Panc1 (cell line): ENCODE measurements at regions not wholly inside any gene's neighbourhood (a gene's known extent, or its start where the extent isn't known, plus 50 kb on each side); places are given as distances from the start of the nearest gene placed in this dataset.

Experiments used
- ATAC-seq: fragments of 200-7000 bp; cut with Tn5 transposase; 2 replicates; pipeline ENCODE4 v1.9.1; 2020; ENCODE audit warnings: mild to moderate bottlenecking, moderate library complexity
- BruUV-seq: library from RNA; stranded (reverse); fragments of 400-500 nt; replicated peaks from 2 replicates; lab custom pipeline; 2021; lab: Mats Ljungman, UMichigan
- CTCF ChIA-PET: fragments of 300-600 bp; sonication (Branson Sonifier 250); formaldehyde crosslinking; loops from one replicate; lab custom pipeline; 2022; ENCODE audit warnings: antibody characterized with exemption; lab: Charles Lee
- POLR2A ChIA-PET: fragments of 300-600 bp; sonication (Branson Sonifier 250); formaldehyde crosslinking; loops from one replicate; lab custom pipeline; 2022; ENCODE audit warnings: antibody characterized with exemption; lab: Charles Lee
- DNase-seq: peaks from one replicate; pipeline ENCODE4 v3.0.0-alpha.2; 2010; ENCODE audit warnings: low read depth, low spot score
- H3K27ac ChIP-seq: 2 replicates; pipeline ENCODE4 v1.5.1; 2011; ENCODE audit warnings: mild to moderate bottlenecking, low read length, inconsistent platforms
- H3K27me3 ChIP-seq: fragments of 200-500 bp; sonication (Bioruptor generic); 2 replicates; pipeline ENCODE4 v1.6.0; 2014; ENCODE audit warnings: low read length, inconsistent platforms; ENCODE audit not compliant: control insufficient read depth, insufficient read depth
- H3K36me3 ChIP-seq: fragments of 200-500 bp; sonication (Bioruptor generic); 2 replicates; pipeline ENCODE4 v1.5.1; 2014; ENCODE audit warnings: inconsistent platforms, mild to moderate bottlenecking, low read length, moderate library complexity; ENCODE audit not compliant: control insufficient read depth, insufficient read depth
- H3K4me1 ChIP-seq: 2 replicates; pipeline ENCODE4 v1.5.1; 2011; ENCODE audit warnings: inconsistent platforms, mild to moderate bottlenecking, low read length, moderate library complexity; ENCODE audit not compliant: control insufficient read depth, insufficient read depth
- H3K4me3 ChIP-seq, 2 experiments: 2 replicates each; pipeline ENCODE4 v1.5.1; 2011 to 2012; ENCODE audit warnings: low read depth in 2 of 2, low read length in 2 of 2, mild to moderate bottlenecking in 2 of 2, inconsistent platforms in 1 of 2, moderate library complexity in 1 of 2
- H3K9me3 ChIP-seq: fragments of 200-500 bp; sonication (Bioruptor generic); 2 replicates; pipeline ENCODE4 v1.5.1; 2014; ENCODE audit warnings: low read depth, mild to moderate bottlenecking, inconsistent platforms, low read length, moderate library complexity; ENCODE audit not compliant: control insufficient read depth, insufficient read depth
- CTCF ChIP-seq: fragments of 450-650 bp; IDR thresholded peaks from 2 replicates; pipeline ENCODE4 v1.5.1; 2017; ENCODE audit warnings: mild to moderate bottlenecking
- POLR2AphosphoS5 ChIP-seq: IDR thresholded peaks from 2 replicates; pipeline ENCODE4 v1.6.1; 2012; ENCODE audit warnings: mild to moderate bottlenecking, low read depth, low read length, moderate library complexity
- REST ChIP-seq, 2 experiments: IDR thresholded peaks; 2 replicates each; pipeline ENCODE4 v1.6.1; 2011 to 2012; ENCODE audit warnings: low read depth in 2 of 2, control low read depth in 1 of 2, low read length in 1 of 2, mild to moderate bottlenecking in 1 of 2, moderate library complexity in 1 of 2; ENCODE audit not compliant: insufficient read depth in 1 of 2
- SIN3A ChIP-seq: IDR thresholded peaks from 2 replicates; pipeline ENCODE4 v1.6.1; 2012; ENCODE audit warnings: low read depth, mild to moderate bottlenecking, low read length, moderate library complexity, borderline replicate concordance; ENCODE audit not compliant: insufficient read depth
- TCF7L2 ChIP-seq: IDR thresholded peaks from 2 replicates; pipeline ENCODE4 v1.6.1; 2011; ENCODE audit warnings: mild to moderate bottlenecking, low read depth, low read length, inconsistent platforms
- in situ Hi-C: cut with HindIII; loops from 2 replicates; pipeline ENCODE4 v1.10.0; 2016; ENCODE audit warnings: low sequenced_read_pairs, low pct_unique_long_range_greater_than_20kb
- intact Hi-C: fragments of 100-400 bp; cut with micrococcal nuclease; formaldehyde crosslinking; loops from one replicate; pipeline ENCODE4 v1.10.0; 2022; ENCODE audit not compliant: unreplicated experiment

- DNase-seq (no peak), ATAC-seq (no peak)
- Histone ChIP-seq H3K27ac (no peak overlapping the region), H3K27me3 (no peaks in the 10 kb centered on the region; the same call in 1 of the 2 replicates), H3K36me3 (no peaks in the 10 kb centered on the region), H3K9me3 (no peaks in the 10 kb centered on the region), H3K4me1 (no peaks in the 10 kb centered on the region), H3K4me3 (no peak overlapping the region)
- intact Hi-C loops = no loop called here
- TF ChIP-seq CTCF (no peak), REST (IDR thresholded peaks at IDR 0.05; ENCODE audit: insufficient read depth in 1 of 2, low read depth in 2 of 2, low read length in 1 of 2) (no peak), TCF7L2 (no peak), SIN3A (no peak), POLR2AphosphoS5 (no peak)
- POLR2A ChIA-PET = no interaction called here
- in situ Hi-C loops = no loop called here
- no TSS peak for BruUV-seq
- CTCF ChIA-PET = no interaction called here
Measured at GRCh38 chr4:10196191-10196590, 79.6 kb upstream of the WDR1 start.

- no peak for DNase-seq
- Histone ChIP-seq H3K4me1 (no peaks in the 10 kb centered on the region), H3K4me3 (no peak overlapping the region), H3K27ac (no peak overlapping the region), H3K9me3 (no peaks in the 10 kb centered on the region), H3K36me3 (no peaks in the 10 kb centered on the region), H3K27me3 (no peaks in the 10 kb centered on the region; the same call in 1 of the 2 replicates)
- in situ Hi-C loops = no loop called here
- BruUV-seq = no TSS peak
- ChIA-PET CTCF (no interaction called here), POLR2A (no interaction called here)
- intact Hi-C loops = no loop called here
- ATAC-seq = no peak
- TF ChIP-seq TCF7L2 (no peak), CTCF (no peak), POLR2AphosphoS5 (no peak), SIN3A (no peak), REST (IDR thresholded peaks at IDR 0.05; ENCODE audit: insufficient read depth in 1 of 2, low read depth in 2 of 2, low read length in 1 of 2) (no peak)
Measured at GRCh38 chr4:10192331-10192730, 75.7 kb upstream of the WDR1 start.
